ENCODE measurements at regions not wholly inside any gene's neighbourhood (a gene's known extent, or its start where the extent isn't known, plus 50 kb on each side); places are given as distances from the start of the nearest gene placed in this dataset.

GRCh38 chr6:43891072-43891870, 121.3 kb downstream of the VEGFA start:
- H3K27me3 ChIP-seq (ENCODE audit: low read length): no peaks in the 10 kb centered on the region
- TF ChIP-seq CTCF (IDR thresholded peaks at IDR 0.05; ENCODE audit: insufficient read depth, low read length, poor library complexity, severe bottlenecking): no peak
- no peak for TF ChIP-seq EZH2phosphoT487 (conservative IDR thresholded peaks at IDR 0.05; ENCODE audit: low read length)
- no peak overlapping the region for H3K9ac ChIP-seq (ENCODE audit: low read length)
- H3K4me3 ChIP-seq (ENCODE audit: insufficient read depth, low read length, poor library complexity, severe bottlenecking): no peak overlapping the region
- no peaks in the 10 kb centered on the region for H3K36me3 ChIP-seq (ENCODE audit: low read length)
- no peaks in the 10 kb centered on the region for H3K9me3 ChIP-seq (ENCODE audit: insufficient read depth, low read length)
- no peak overlapping the region for H3K4me2 ChIP-seq (ENCODE audit: low read depth, low read length, poor library complexity, severe bottlenecking)
- no peaks in the 10 kb centered on the region for H3K9me2 ChIP-seq (replicated peaks; ENCODE audit: insufficient read depth, low read length)
- H3K27ac ChIP-seq (ENCODE audit: low read depth, low read length): no peak overlapping the region
- H2AFZ ChIP-seq (ENCODE audit: low read depth, low read length, severe bottlenecking): no peak overlapping the region
- H4K20me1 ChIP-seq (ENCODE audit: low read depth, low read length): no peaks in the 10 kb centered on the region
- no peaks in the 10 kb centered on the region for H3F3A ChIP-seq (ENCODE audit: insufficient read depth)
- no peaks in the 10 kb centered on the region for H3K79me2 ChIP-seq (ENCODE audit: insufficient read depth, low read length)

GRCh38 chr6:43890197-43891062, 120.4 kb downstream of the VEGFA start:
- TF ChIP-seq CTCF (IDR thresholded peaks at IDR 0.05; ENCODE audit: insufficient read depth, low read length, poor library complexity, severe bottlenecking) (no peak), EZH2phosphoT487 (conservative IDR thresholded peaks at IDR 0.05; ENCODE audit: low read length) (no peak)
- H3K4me3 ChIP-seq (ENCODE audit: insufficient read depth, low read length, poor library complexity, severe bottlenecking): no peak overlapping the region
- no peak overlapping the region for H3K4me2 ChIP-seq (ENCODE audit: low read depth, low read length, poor library complexity, severe bottlenecking)
- H3K27me3 ChIP-seq (ENCODE audit: low read length): no peaks in the 10 kb centered on the region
- H3F3A ChIP-seq (ENCODE audit: insufficient read depth): no peaks in the 10 kb centered on the region
- H3K27ac ChIP-seq (ENCODE audit: low read depth, low read length): no peak overlapping the region
- H3K79me2 ChIP-seq (ENCODE audit: insufficient read depth, low read length): no peaks in the 10 kb centered on the region
- no peak overlapping the region for H3K9ac ChIP-seq (ENCODE audit: low read length)
- H3K9me2 ChIP-seq (replicated peaks; ENCODE audit: insufficient read depth, low read length): no peaks in the 10 kb centered on the region
- H4K20me1 ChIP-seq (ENCODE audit: low read depth, low read length): no peaks in the 10 kb centered on the region
- no peak overlapping the region for H2AFZ ChIP-seq (ENCODE audit: low read depth, low read length, severe bottlenecking)
- H3K36me3 ChIP-seq (ENCODE audit: low read length): no peaks in the 10 kb centered on the region
- H3K9me3 ChIP-seq (ENCODE audit: insufficient read depth, low read length): no peaks in the 10 kb centered on the region

GRCh38 chr6:43887906-43888683, 118.1 kb downstream of the VEGFA start:
- no peak overlapping the region for H3K27ac ChIP-seq (ENCODE audit: low read depth, low read length)
- no peaks in the 10 kb centered on the region for H3F3A ChIP-seq (ENCODE audit: insufficient read depth)
- no peak overlapping the region for H3K9ac ChIP-seq (ENCODE audit: low read length)
- no peaks in the 10 kb centered on the region for H3K9me2 ChIP-seq (replicated peaks; ENCODE audit: insufficient read depth, low read length)
- no peak overlapping the region for H3K4me3 ChIP-seq (ENCODE audit: insufficient read depth, low read length, poor library complexity, severe bottlenecking)
- TF ChIP-seq CTCF (IDR thresholded peaks at IDR 0.05; ENCODE audit: insufficient read depth, low read length, poor library complexity, severe bottlenecking): no peak
- TF ChIP-seq EZH2phosphoT487 (conservative IDR thresholded peaks at IDR 0.05; ENCODE audit: low read length): no peak
- H3K79me2 ChIP-seq (ENCODE audit: insufficient read depth, low read length): no peaks in the 10 kb centered on the region
- H4K20me1 ChIP-seq (ENCODE audit: low read depth, low read length): no peaks in the 10 kb centered on the region
- H3K4me2 ChIP-seq (ENCODE audit: low read depth, low read length, poor library complexity, severe bottlenecking): no peak overlapping the region
- no peaks in the 10 kb centered on the region for H3K27me3 ChIP-seq (ENCODE audit: low read length)
- H3K36me3 ChIP-seq (ENCODE audit: low read length): no peaks in the 10 kb centered on the region
- H2AFZ ChIP-seq (ENCODE audit: low read depth, low read length, severe bottlenecking): no peak overlapping the region
- no peaks in the 10 kb centered on the region for H3K9me3 ChIP-seq (ENCODE audit: insufficient read depth, low read length)

All from SU-DHL-6 (cell line).